HG03139 (cell line): ENCODE measurements at regions not wholly inside any gene's neighbourhood (a gene's known extent, or its start where the extent isn't known, plus 50 kb on each side); places are given as distances from the start of the nearest gene placed in this dataset.
"Not testable (repeated sequence)": the region's sequence is repeated elsewhere in the genome, so short reads cannot be mapped to it uniquely, and the experiment has no call there.

Source experiments
- ATAC-seq: cut with Tn5 transposase; IDR thresholded peaks from one replicate; pipeline ENCODE4 v1.9.1; 2021; ENCODE audit not compliant: unreplicated experiment

DNA sequence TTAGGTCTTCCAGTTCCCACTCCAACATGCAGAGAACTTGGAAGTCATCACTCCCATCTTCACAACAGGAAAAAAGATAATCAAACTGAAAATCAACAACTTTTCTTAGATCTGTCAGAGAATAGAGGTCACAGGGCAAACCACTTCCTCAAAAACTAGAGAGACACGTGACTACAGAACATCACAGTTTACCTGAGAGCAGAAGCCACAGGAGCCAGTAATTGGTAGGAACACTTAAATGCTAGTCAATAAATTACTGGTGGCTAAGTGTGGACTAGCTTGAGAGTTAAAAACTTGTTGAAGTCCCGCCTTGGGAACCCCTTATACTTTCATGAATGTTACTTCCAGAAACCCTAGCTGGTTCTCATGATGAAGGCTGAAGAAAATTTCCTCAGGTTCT is 81.1 kb downstream of the THSD1 start:
- not testable (repeated sequence) for ATAC-seq

DNA sequence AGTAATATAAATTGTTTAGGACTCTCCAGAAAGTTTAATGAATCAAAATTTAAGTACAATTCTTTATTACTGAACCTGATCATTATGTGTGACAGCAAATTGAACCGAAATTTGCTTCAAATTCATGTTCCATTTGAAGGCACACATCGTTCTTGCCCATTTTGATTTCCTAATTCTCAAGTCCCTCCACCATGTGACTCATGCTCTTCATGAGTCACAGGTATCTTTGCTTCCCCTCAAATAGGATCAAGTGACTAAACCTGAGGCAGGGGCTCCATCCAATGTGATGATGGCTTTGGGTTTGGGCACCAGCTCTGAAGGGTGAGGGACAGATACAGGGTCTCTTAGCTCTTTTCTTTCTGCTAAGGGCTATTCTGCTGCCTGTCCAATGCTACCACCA is 86.1 kb downstream of the THSD1 start:
- no peak for ATAC-seq

DNA sequence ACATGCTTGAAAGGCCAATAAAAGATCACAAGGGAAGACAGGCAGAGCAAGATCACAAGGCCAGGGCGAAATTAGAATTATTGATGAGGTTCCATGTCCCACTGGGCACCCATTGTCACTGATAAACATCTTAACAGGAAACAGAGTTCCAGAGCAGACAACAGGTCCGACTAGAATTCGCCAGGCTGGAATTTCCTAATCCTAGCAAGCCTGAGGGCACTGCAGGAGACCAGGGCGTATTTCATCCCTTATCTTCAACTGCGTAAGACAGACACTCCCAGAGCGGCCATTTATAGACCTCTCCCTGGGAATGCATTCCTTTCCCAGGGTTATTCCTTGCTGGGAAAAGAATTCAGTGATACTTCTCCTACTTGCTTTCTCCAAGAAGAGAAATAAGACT is 96.1 kb downstream of the THSD1 start:
- ATAC-seq: not testable (repeated sequence)

GRCh38 chr13:52306336-52306735 is 99.6 kb downstream of the THSD1 start:
- not testable (repeated sequence) for ATAC-seq

DNA sequence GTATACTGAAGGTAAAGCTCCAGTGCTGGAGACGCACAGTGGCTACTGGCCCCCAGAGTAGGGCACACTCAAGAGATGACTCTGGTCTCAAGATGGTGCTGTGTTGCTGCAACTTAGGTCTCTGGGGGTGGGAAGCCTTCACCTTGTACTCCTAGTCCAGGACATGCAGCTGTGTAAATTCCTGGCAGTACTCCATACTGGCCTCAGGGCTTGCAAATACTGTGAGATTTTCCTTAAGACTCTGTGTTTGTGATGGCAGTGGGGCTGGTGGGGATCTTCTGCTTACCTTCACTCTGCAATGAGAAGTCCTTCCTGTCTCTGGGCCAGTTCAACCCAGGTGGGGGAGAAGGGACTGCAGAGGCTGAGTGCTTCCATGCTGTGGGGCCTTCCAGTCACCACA is 102.9 kb downstream of the THSD1 start:
- not testable (repeated sequence) for ATAC-seq

DNA sequence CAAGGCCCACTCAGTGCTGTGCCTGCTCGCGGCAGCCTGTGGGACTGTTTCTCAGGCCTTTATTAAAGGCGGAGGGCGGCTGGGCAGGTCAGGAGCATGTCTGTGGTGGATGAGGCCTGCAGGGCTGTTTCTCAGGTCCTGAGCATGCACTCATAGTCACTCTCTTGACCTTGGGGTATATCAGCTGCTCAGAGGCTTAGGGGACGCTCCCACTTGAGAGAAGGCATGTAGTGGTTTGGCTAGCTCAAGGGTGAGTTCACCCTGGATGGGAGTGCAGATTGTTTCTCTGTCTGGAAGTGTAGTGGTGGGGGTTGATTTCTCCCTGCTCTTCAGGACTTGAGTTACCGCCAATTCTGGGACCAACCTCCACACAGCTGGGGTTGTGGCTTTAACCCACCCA is 103.3 kb downstream of the THSD1 start:
- not testable (repeated sequence) for ATAC-seq

GRCh38 chr13:52301810-52302400 is 104.1 kb downstream of the THSD1 start:
- ATAC-seq: not testable (repeated sequence)

DNA sequence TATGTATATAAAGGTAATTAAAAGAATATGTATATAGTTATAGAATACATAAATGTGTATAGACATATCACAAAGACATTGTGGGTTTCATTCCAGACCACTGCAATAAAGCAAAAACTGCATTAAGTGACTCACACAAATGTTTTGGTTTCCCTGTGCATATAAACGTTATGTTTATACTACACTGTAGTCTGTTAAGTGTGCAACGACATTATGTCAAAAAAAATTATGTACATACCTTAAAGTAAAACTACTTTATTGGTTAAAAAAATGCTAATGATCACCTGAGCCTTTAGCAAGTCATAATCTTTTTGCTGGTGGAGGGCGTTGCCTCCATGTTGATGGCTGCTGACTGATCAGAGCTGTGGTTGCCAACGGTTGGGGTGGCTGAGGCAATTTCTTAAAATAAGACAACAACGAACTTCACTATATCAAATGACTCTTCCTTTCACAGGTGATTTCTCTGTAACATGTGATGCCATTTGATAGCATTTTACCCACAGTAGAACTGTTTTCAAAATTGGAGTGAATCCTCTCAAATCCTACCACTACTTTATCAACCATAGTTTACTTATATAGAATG is 107.8 kb downstream of the THSD1 start:
- ATAC-seq: not testable (repeated sequence)

DNA sequence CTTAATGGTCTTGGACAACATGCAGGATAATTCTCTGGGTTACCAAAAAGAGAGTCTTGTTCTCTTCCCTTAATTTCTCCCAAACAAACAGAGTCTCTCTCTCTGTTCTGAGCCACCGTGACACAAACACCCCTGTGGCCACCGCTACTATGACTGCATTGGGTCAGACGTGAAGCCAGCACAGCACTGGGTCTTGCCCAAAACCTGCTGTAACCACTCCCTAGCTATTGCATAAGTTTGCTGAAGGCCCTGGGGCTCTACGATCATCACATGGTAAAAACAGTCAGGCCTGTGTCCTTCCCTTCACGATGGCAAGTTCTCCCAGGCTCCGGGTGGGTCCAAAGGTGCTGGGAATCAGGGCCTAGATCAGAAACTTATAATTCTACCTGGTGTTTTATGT is 117.1 kb downstream of the THSD1 start:
- not testable (repeated sequence) for ATAC-seq

- not testable (repeated sequence) for ATAC-seq
Measured at GRCh38 chr13:52281387-52281786, 122.0 kb upstream of the NEK3 start.

DNA sequence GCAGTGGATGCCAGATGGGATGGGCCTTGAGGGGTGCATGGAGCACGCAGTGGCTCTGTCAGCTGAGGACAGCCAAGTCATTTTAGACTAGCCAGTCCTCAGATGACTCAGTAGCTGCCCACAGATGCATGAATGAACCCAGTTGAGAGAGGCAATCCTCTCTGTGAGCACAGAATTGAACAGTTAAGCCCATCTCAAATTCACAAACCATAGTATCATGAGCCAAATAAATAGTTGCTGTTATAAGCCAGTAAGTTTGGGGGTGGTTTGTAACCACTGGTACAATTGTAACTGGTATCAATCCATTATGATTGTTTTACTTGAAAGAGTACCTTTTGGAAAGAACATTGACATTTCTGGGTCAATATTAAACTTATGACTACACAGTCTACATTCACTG is 120.0 kb upstream of the NEK3 start:
- not testable (repeated sequence) for ATAC-seq

GRCh38 chr13:52254299-52254698 is 94.9 kb upstream of the NEK3 start:
- not testable (repeated sequence) for ATAC-seq

GRCh38 chr13:52240752-52241151 is 81.4 kb upstream of the NEK3 start:
- peak; percentile 62 for ATAC-seq

- peak; percentile 53 for ATAC-seq
Measured at GRCh38 chr13:52235900-52236595, 76.7 kb upstream of the NEK3 start.

DNA sequence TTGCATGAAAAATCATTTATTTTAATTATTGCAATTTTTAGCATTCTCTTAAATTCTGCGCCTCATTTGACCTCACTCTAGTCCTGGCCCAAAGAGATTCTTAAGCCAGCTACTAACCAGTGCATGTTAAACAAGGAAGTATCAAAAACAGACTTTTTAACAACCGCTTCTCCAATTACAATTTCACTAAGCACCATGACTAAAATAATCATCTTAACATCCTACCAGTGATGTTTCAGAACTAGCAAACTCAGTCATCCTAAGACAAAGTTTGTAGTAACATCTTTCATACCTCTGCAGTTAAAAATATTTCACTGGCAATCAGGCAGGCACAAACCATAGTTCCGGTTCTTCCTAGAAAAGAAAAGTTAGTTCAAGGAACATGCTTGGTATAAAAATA is 75.5 kb upstream of the NEK3 start:
- not testable (repeated sequence) for ATAC-seq

GRCh38 chr13:52223063-52223462 is 63.7 kb upstream of the NEK3 start:
- not testable (repeated sequence) for ATAC-seq

DNA sequence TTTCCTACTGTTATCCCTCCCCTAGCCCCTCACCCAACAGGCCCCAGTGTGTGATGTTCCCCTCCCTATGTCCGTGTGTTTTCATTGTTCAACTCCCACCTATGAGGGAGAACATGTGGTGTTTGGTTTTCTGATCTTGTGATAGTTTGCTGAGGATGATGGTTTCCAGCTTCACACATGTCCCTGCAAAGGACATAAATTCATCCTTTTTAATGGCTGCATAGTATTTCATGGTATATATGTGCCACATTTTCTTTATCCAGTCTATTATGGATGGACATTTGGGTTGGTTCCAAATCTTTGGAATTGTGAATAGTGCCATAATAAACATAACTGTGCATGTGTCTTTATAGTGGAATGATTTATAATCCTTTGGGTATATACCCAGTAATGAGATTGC is 54.5 kb upstream of the NEK3 start:
- not testable (repeated sequence) for ATAC-seq

DNA sequence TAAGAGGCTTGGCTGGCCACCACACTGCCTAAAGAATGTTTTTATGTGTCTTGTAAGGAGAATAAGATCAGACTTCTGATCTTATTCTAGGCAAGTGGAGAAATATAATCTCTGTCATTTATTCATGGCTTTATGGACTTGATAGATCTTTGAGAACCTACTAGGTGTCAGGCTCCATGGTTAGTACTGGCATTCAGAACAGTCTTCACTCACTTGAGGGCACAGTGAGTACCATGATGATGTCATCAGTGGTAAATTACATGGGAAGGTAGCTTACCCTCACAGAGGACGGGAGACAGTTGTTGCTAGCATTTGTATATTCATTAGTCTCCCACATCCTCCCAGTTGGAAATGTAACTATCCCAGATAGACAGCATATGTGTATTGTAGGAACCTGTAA is 53.5 kb upstream of the NEK3 start:
- ATAC-seq: not testable (repeated sequence)

GRCh38 chr13:52211416-52211776 is 52.0 kb upstream of the NEK3 start:
- ATAC-seq: not testable (repeated sequence)

DNA sequence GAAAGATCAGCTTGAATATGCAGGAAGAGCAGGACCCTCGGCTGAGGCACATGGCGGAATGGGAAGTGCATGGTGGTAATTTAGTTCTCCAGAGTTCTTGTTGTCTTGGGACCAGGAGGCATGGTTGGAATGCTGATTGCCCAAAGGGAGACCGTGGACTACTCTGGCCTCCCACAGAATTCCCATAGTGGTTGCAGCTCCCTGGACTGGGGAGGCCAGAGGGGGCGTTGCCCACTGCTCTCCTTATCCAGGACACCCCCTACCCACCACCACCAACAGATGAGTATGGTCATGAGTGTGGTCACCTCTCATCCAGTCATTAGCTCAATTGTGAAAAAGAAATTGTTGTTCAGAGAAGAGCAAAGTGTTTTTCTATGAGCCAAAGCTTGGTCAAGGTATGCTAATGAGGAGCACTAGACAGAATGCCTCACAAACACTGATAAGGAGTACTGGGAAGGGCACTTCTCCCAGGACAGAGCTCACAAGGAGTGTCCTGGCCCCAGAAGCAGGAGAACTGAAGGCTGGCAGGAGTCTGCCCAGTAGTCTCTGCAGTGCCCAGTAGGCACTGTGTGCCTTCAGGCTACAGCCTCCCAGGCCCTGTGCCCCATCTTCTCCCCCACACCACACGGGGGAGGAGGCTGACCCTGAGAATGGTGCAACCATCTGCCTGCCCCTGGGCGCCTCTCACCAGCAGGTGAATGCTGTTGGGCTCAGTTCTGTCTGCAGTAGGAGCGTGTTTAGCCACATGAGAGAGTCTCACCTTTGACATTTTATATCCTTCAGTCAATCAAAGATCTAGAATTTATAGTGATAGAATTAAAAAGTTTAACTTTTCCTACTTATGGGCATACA is 51.4 kb upstream of the NEK3 start:
- ATAC-seq: not testable (repeated sequence)
